ENCODE measurements at regions not wholly inside any gene's neighbourhood (a gene's known extent, or its start where the extent isn't known, plus 50 kb on each side); places are given as distances from the start of the nearest gene placed in this dataset.

DNA sequence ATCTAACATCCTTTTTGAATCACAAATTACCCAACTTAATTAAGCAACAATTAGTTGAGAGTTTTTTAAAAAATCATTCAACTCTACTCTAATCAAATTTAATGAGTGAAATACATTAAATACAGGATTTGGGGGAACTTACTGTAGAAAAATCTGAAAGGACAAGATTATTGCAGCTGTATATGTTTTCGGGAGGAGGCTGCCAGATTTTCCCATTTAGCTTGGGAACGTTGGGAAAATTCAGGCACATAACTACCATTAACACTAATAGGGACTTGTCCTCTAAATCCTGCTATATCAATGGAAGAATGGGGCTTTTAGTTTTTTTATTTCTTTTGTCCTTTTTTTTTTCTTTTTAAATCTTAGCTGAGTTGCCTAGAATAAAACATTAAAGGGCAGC lies 691.4 kb upstream of the FZD8 start:
- TF ChIP-seq CTCF (conservative IDR thresholded peaks at IDR 0.05) (no peak), EZH2 (IDR thresholded peaks at IDR 0.05; ENCODE audit: low read depth) (no peak)
